Right hindlimb (tissue), 1 donor: ENCODE measurements at regions not wholly inside any gene's neighbourhood (a gene's known extent, or its start where the extent isn't known, plus 50 kb on each side); places are given as distances from the start of the nearest gene placed in this dataset.
"Not testable (repeated sequence)": the region's sequence is repeated elsewhere in the genome, so short reads cannot be mapped to it uniquely, and the experiment has no call there.

ENCODE experiments used
- DNase-seq: peaks from one replicate; pipeline ENCODE4 v3.0.0-alpha.2; 2018

- no peak for DNase-seq
Measured at GRCh38 chr3:28971156-28971555, 309.7 kb upstream of the RBMS3 start.

GRCh38 chr3:28972921-28973320 lies 307.9 kb upstream of the RBMS3 start:
- no peak for DNase-seq

- DNase-seq: no peak
Measured at GRCh38 chr3:28973609-28974008, 307.3 kb upstream of the RBMS3 start.

GRCh38 chr3:28978092-28978491 lies 302.8 kb upstream of the RBMS3 start:
- no peak for DNase-seq

GRCh38 chr3:28980131-28980530 lies 300.7 kb upstream of the RBMS3 start:
- DNase-seq: no peak

GRCh38 chr3:28980631-28981030 lies 300.2 kb upstream of the RBMS3 start:
- no peak for DNase-seq

- DNase-seq: no peak
Measured at GRCh38 chr3:28982906-28983305, 298.0 kb upstream of the RBMS3 start.

- DNase-seq: no peak
Measured at GRCh38 chr3:28986922-28987321, 293.9 kb upstream of the RBMS3 start.

GRCh38 chr3:28989646-28990089 lies 291.2 kb upstream of the RBMS3 start:
- no peak for DNase-seq

GRCh38 chr3:28994161-28994905 lies 286.5 kb upstream of the RBMS3 start:
- no peak for DNase-seq

GRCh38 chr3:29004885-29005599 lies 275.8 kb upstream of the RBMS3 start:
- DNase-seq: no peak

GRCh38 chr3:29005862-29006261 lies 275.0 kb upstream of the RBMS3 start:
- no peak for DNase-seq

- no peak for DNase-seq
Measured at GRCh38 chr3:29011441-29011840, 269.4 kb upstream of the RBMS3 start.

- no peak for DNase-seq
Measured at GRCh38 chr3:29011966-29012365, 268.9 kb upstream of the RBMS3 start.

GRCh38 chr3:29022976-29023375 lies 257.9 kb upstream of the RBMS3 start:
- no peak for DNase-seq

GRCh38 chr3:29026286-29026685 lies 254.6 kb upstream of the RBMS3 start:
- DNase-seq: no peak

- DNase-seq: no peak
Measured at GRCh38 chr3:29026959-29027358, 253.9 kb upstream of the RBMS3 start.

- not testable (repeated sequence) for DNase-seq
Measured at GRCh38 chr3:29031175-29031574, 249.7 kb upstream of the RBMS3 start.

- DNase-seq: no peak
Measured at GRCh38 chr3:29033511-29033910, 247.4 kb upstream of the RBMS3 start.

- no peak for DNase-seq
Measured at GRCh38 chr3:29050155-29050554, 230.7 kb upstream of the RBMS3 start.

GRCh38 chr3:29057326-29057725 lies 223.5 kb upstream of the RBMS3 start:
- DNase-seq: no peak

GRCh38 chr3:29064085-29064484 lies 216.8 kb upstream of the RBMS3 start:
- DNase-seq: no peak

GRCh38 chr3:29065211-29065785 lies 215.6 kb upstream of the RBMS3 start:
- peak; percentile 89 for DNase-seq

- no peak for DNase-seq
Measured at GRCh38 chr3:29067007-29067406, 213.9 kb upstream of the RBMS3 start.
